OCI-LY3 (cell line): ENCODE measurements at regions not wholly inside any gene's neighbourhood (a gene's known extent, or its start where the extent isn't known, plus 50 kb on each side); places are given as distances from the start of the nearest gene placed in this dataset.

Experiments
- H2AFZ ChIP-seq: fragments of 200-600, 300-600 bp; shearing (Covaris generic); 2 replicates; pipeline ENCODE4 v1.6.0; 2014; ENCODE audit warnings: antibody characterized with exemption, low read depth, low read length
- H3K27ac ChIP-seq: fragments of 200-600, 300-600 bp; sonication (generic); 2 replicates; pipeline ENCODE4 v1.5.1; 2014; ENCODE audit warnings: mild to moderate bottlenecking, low read length, moderate library complexity, mixed read lengths
- H3K27me3 ChIP-seq: fragments of 200-600, 300-600 bp; sonication (generic); 2 replicates; pipeline ENCODE4 v1.6.1; 2014; ENCODE audit warnings: low read depth, low read length, mixed read lengths
- H3K36me3 ChIP-seq: fragments of 200-600, 300-600 bp; sonication (generic); replicated peaks from 2 replicates; pipeline ENCODE3; 2014; ENCODE audit warnings: low read depth, low read length, mixed read lengths
- H3K4me1 ChIP-seq: fragments of 300-600, 200-600 bp; sonication (generic); 2 replicates; pipeline ENCODE4 v1.6.1; 2014; ENCODE audit warnings: low read length, mixed read lengths
- H3K4me2 ChIP-seq: fragments of 200-600, 300-600 bp; sonication (generic); 2 replicates; pipeline ENCODE4 v1.6.1; 2014; ENCODE audit warnings: low read length, mixed read lengths
- H3K4me3 ChIP-seq: fragments of 300-600, 200-600 bp; sonication (generic); 2 replicates; pipeline ENCODE4 v1.5.1; 2014; ENCODE audit warnings: antibody characterized with exemption, mild to moderate bottlenecking, low read length, moderate library complexity
- H3K79me2 ChIP-seq: fragments of 300-600, 200-600 bp; shearing (Covaris generic); 2 replicates; pipeline ENCODE4 v1.6.1; 2014; ENCODE audit warnings: mild to moderate bottlenecking, low read length, mixed read lengths
- H3K9ac ChIP-seq: fragments of 300-600, 200-600 bp; shearing (Covaris generic); 2 replicates; pipeline ENCODE4 v1.6.0; 2014; ENCODE audit warnings: mild to moderate bottlenecking, low read length, moderate library complexity
- H3K9me3 ChIP-seq: fragments of 200-600, 300-600 bp; shearing (Covaris generic); 2 replicates; pipeline ENCODE4 v1.6.1; 2014; ENCODE audit warnings: low read length, mixed read lengths; ENCODE audit not compliant: insufficient read depth
- H4K20me1 ChIP-seq: fragments of 200-600, 300-600 bp; sonication (generic); 2 replicates; pipeline ENCODE4 v1.6.1; 2016; ENCODE audit warnings: low read length, mixed read lengths; ENCODE audit not compliant: insufficient read depth
- EZH2phosphoT487 ChIP-seq: fragments of 200-600 bp; shearing (Covaris generic); IDR thresholded peaks from 2 replicates; pipeline ENCODE4 v1.6.1; 2018; ENCODE audit warnings: antibody characterized with exemption, mixed run types, low read depth
- TF ChIP-seq, protein P1 (sequence below): fragments of 200-600, 300-600 bp; sonication (generic); IDR thresholded peaks from 2 replicates; pipeline ENCODE4 v1.5.1; 2014; ENCODE audit warnings: antibody characterized with exemption, low read length, low read depth

DNA sequence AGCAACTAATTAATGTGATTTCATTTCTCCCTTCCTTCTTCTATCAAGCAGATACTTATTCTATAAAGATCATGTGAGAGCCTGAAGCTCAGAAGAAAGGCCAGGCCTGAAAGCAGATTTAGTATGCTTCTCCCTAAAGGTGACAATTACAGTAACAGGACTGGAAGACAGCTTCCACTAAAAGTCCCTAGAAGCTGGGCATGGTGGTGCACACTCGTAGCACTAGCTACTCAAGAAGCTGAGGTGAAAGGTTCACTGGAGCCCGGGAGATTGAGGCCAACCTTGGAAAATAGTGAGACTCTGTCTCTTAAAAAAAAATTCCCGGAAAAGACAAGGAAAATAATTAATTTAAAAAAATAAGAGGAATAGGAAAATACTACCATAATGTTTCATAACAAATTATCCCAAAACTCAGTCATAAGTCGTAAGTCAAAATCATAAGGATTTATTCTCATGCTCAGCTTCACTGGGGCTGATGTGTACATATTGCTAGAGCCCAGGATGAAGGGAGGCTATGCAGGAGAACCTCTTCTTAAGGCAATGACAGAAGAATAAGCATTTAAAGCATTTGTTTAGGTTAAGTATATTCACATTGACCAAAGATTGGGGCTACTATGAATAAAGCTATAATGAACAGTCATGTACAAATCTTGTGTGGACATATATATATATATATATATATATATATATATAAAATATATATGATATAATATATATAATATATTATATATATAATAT is 210.8 kb upstream of the SMARCA2 start:
- Histone ChIP-seq H3K27me3 (no peaks in the 10 kb centered on the region), H4K20me1 (no peaks in the 10 kb centered on the region), H3K4me1 (no peaks in the 10 kb centered on the region), H3K9ac (no peak overlapping the region), H2AFZ (no peak overlapping the region), H3K79me2 (no peaks in the 10 kb centered on the region), H3K27ac (no peak overlapping the region), H3K36me3 (no peaks in the 10 kb centered on the region), H3K9me3 (no peaks in the 10 kb centered on the region), H3K4me2 (no peak overlapping the region), H3K4me3 (no peak overlapping the region)
- TF ChIP-seq EZH2phosphoT487: no peak
- TF ChIP-seq, protein P1, sequence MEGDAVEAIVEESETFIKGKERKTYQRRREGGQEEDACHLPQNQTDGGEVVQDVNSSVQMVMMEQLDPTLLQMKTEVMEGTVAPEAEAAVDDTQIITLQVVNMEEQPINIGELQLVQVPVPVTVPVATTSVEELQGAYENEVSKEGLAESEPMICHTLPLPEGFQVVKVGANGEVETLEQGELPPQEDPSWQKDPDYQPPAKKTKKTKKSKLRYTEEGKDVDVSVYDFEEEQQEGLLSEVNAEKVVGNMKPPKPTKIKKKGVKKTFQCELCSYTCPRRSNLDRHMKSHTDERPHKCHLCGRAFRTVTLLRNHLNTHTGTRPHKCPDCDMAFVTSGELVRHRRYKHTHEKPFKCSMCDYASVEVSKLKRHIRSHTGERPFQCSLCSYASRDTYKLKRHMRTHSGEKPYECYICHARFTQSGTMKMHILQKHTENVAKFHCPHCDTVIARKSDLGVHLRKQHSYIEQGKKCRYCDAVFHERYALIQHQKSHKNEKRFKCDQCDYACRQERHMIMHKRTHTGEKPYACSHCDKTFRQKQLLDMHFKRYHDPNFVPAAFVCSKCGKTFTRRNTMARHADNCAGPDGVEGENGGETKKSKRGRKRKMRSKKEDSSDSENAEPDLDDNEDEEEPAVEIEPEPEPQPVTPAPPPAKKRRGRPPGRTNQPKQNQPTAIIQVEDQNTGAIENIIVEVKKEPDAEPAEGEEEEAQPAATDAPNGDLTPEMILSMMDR: no peak

- Histone ChIP-seq H3K9ac (no peak overlapping the region), H4K20me1 (no peaks in the 10 kb centered on the region), H3K79me2 (no peaks in the 10 kb centered on the region), H3K4me2 (no peak overlapping the region), H2AFZ (no peak overlapping the region), H3K27me3 (no peaks in the 10 kb centered on the region), H3K9me3 (no peaks in the 10 kb centered on the region), H3K4me3 (no peak overlapping the region), H3K27ac (no peak overlapping the region), H3K4me1 (no peaks in the 10 kb centered on the region), H3K36me3 (no peaks in the 10 kb centered on the region)
- TF ChIP-seq EZH2phosphoT487: no peak
- TF ChIP-seq, protein P1: no peak
Observed at GRCh38 chr9:1829719-1830118, 185.4 kb upstream of the SMARCA2 start.

DNA sequence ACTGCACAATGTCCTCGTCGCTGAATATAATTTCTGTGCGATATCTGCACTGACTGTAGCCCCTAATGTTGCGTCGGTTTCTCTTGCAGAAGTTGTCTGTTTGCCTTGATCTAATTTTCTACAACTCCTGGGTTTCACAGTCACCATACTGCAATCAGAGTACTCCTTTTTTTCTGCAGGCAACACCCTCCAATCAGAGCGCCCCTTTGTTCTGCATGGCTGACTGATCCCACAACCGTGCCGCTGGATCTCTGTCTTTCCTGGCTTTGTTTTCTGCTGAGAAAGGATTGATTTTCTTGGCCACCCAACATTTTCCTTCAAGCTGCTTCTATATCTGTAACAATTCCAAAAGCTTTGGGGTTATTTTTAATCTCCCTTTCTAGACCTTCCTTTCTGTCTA is 182.2 kb upstream of the SMARCA2 start:
- TF ChIP-seq, protein P1: no peak
- TF ChIP-seq EZH2phosphoT487: no peak
- no peaks in the 10 kb centered on the region for H3K27me3 ChIP-seq
- H3K36me3 ChIP-seq: no peaks in the 10 kb centered on the region
- peaks cover 5% of the 10 kb centered on the region; the same call in 1 of the 2 replicates for H3K4me1 ChIP-seq
- H3K9ac ChIP-seq: no peak overlapping the region
- H3K27ac ChIP-seq: no peak overlapping the region
- H4K20me1 ChIP-seq: no peaks in the 10 kb centered on the region
- no peak overlapping the region for H3K4me3 ChIP-seq
- H3K79me2 ChIP-seq: no peaks in the 10 kb centered on the region
- no peak overlapping the region for H2AFZ ChIP-seq
- no peaks in the 10 kb centered on the region for H3K9me3 ChIP-seq
- no peak overlapping the region for H3K4me2 ChIP-seq

DNA sequence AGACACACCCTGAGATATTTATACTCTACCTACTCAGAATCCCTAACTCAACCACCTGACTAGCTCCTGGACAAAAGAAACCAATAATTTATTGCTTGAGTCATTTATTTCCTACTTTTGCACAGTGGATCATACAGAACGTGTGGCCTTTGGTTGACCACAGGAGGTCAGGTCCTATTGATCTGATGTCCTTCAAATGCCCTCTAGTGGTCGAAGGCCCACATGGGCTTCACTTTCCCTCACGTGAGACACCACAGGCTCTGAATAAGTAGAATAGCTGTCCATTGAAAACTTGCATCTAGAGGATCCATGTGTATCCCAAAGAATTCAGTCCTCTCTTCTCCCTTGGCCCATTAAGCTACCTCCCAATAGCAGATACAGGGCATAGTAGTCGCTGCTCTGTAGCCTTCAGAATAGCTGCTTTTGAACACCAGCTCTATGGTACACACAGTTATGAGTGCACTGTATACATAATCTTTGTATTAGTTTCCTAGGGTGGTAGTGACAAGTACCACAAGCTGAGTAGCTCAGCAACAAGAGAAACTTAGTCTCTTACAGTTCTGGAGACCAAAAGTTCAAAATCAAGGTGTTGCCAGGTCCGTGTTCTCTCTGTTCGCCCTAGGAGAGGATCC is 177.6 kb upstream of the SMARCA2 start:
- no peak overlapping the region for H3K27ac ChIP-seq
- peaks cover 8% of the 10 kb centered on the region; the same call in 1 of the 2 replicates for H3K4me1 ChIP-seq
- no peaks in the 10 kb centered on the region for H3K27me3 ChIP-seq
- H4K20me1 ChIP-seq: no peaks in the 10 kb centered on the region
- H3K79me2 ChIP-seq: no peaks in the 10 kb centered on the region
- TF ChIP-seq, protein P1: peak; percentile 82
- no peak for TF ChIP-seq EZH2phosphoT487
- no peak overlapping the region for H3K4me3 ChIP-seq
- H2AFZ ChIP-seq: peak overlapping the region; percentile 31
- no peak overlapping the region for H3K9ac ChIP-seq
- no peaks in the 10 kb centered on the region for H3K36me3 ChIP-seq
- H3K4me2 ChIP-seq: no peak overlapping the region
- H3K9me3 ChIP-seq: no peaks in the 10 kb centered on the region
